ENCODE measurements at regions not wholly inside any gene's neighbourhood (a gene's known extent, or its start where the extent isn't known, plus 50 kb on each side); places are given as distances from the start of the nearest gene placed in this dataset.
"Not testable (repeated sequence)": the region's sequence is repeated elsewhere in the genome, so short reads cannot be mapped to it uniquely, and the experiment has no call there.

GRCh38 chr4:33482773-33483172, 2761.5 kb downstream of the ARAP2 start:
- TF ChIP-seq, protein P1, sequence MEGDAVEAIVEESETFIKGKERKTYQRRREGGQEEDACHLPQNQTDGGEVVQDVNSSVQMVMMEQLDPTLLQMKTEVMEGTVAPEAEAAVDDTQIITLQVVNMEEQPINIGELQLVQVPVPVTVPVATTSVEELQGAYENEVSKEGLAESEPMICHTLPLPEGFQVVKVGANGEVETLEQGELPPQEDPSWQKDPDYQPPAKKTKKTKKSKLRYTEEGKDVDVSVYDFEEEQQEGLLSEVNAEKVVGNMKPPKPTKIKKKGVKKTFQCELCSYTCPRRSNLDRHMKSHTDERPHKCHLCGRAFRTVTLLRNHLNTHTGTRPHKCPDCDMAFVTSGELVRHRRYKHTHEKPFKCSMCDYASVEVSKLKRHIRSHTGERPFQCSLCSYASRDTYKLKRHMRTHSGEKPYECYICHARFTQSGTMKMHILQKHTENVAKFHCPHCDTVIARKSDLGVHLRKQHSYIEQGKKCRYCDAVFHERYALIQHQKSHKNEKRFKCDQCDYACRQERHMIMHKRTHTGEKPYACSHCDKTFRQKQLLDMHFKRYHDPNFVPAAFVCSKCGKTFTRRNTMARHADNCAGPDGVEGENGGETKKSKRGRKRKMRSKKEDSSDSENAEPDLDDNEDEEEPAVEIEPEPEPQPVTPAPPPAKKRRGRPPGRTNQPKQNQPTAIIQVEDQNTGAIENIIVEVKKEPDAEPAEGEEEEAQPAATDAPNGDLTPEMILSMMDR (IDR thresholded peaks at IDR 0.05) = no peak
- no peak for TF ChIP-seq POLR2A (IDR thresholded peaks at IDR 0.05)
- TF ChIP-seq EP300 (IDR thresholded peaks at IDR 0.05) = no peak
- WGBS, 2 donors = 79 to 88% methylated on average over 1 of the region's 1 CpG
- DNase-seq (ENCODE audit: low spot score in 2 of 2) = no peak
- H3K27ac ChIP-seq = no peak overlapping the region
- no peak overlapping the region for H3K4me3 ChIP-seq
- no peaks in the 10 kb centered on the region for H3K4me1 ChIP-seq
- H3K36me3 ChIP-seq = no peaks in the 10 kb centered on the region
- no peaks in the 10 kb centered on the region for H3K9me3 ChIP-seq
- H3K27me3 ChIP-seq = no peaks in the 10 kb centered on the region

DNA sequence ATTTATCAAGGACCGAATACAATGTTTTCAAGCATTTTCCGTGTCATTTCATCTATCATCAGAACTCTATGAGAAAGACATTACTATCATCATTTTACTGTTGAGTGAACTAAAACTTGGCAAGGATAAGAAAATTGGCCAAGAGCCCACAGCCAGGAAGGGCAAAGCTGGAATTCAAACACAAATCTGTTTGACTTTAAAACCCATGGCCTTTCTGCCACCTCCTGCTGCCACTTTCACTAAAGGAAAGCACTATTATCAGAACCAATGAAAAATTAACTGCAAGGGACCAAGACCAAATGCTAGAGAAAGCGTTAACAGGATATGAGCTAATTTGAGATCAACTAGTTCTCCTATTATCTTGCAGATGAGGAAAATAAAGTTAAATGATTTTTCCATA, 2759.2 kb downstream of the ARAP2 start:
- WGBS, 2 donors = 71 to 72% methylated on average over 3 of the region's 3 CpGs
- TF ChIP-seq POLR2A (IDR thresholded peaks at IDR 0.05) (no peak), EP300 (IDR thresholded peaks at IDR 0.05) (no peak)
- TF ChIP-seq, protein P1 (IDR thresholded peaks at IDR 0.05) = no peak
- H3K27me3 ChIP-seq = no peaks in the 10 kb centered on the region
- DNase-seq (ENCODE audit: low spot score in 2 of 2) = no peak
- H3K9me3 ChIP-seq = no peaks in the 10 kb centered on the region
- no peak overlapping the region for H3K4me3 ChIP-seq
- H3K27ac ChIP-seq = no peak overlapping the region
- H3K36me3 ChIP-seq = no peaks in the 10 kb centered on the region
- no peaks in the 10 kb centered on the region for H3K4me1 ChIP-seq

- Histone ChIP-seq H3K36me3 (no peaks in the 10 kb centered on the region), H3K27me3 (no peaks in the 10 kb centered on the region), H3K9me3 (no peaks in the 10 kb centered on the region), H3K27ac (no peak overlapping the region), H3K4me1 (no peaks in the 10 kb centered on the region), H3K4me3 (no peak overlapping the region)
- DNase-seq (ENCODE audit: low spot score in 2 of 2) = no peak
- TF ChIP-seq, protein P1 (IDR thresholded peaks at IDR 0.05) = no peak
- TF ChIP-seq EP300 (IDR thresholded peaks at IDR 0.05) = no peak
- TF ChIP-seq POLR2A (IDR thresholded peaks at IDR 0.05) = no peak
- 87 to 92% methylated on average over 2 of the region's 2 CpGs for WGBS, 2 donors
Observed at GRCh38 chr4:33493231-33493630, 2751.1 kb downstream of the ARAP2 start.

GRCh38 chr4:33494150-33494549, 2750.2 kb downstream of the ARAP2 start:
- H3K4me3 ChIP-seq = no peak overlapping the region
- TF ChIP-seq POLR2A (IDR thresholded peaks at IDR 0.05) = no peak
- TF ChIP-seq EP300 (IDR thresholded peaks at IDR 0.05) = no peak
- TF ChIP-seq, protein P1 (IDR thresholded peaks at IDR 0.05) = no peak
- no peak overlapping the region for H3K27ac ChIP-seq
- 75 to 76% methylated on average over 2 of the region's 2 CpGs for WGBS, 2 donors
- H3K36me3 ChIP-seq = no peaks in the 10 kb centered on the region
- no peaks in the 10 kb centered on the region for H3K27me3 ChIP-seq
- DNase-seq (ENCODE audit: low spot score in 2 of 2) = no peak
- no peaks in the 10 kb centered on the region for H3K9me3 ChIP-seq
- no peaks in the 10 kb centered on the region for H3K4me1 ChIP-seq

DNA sequence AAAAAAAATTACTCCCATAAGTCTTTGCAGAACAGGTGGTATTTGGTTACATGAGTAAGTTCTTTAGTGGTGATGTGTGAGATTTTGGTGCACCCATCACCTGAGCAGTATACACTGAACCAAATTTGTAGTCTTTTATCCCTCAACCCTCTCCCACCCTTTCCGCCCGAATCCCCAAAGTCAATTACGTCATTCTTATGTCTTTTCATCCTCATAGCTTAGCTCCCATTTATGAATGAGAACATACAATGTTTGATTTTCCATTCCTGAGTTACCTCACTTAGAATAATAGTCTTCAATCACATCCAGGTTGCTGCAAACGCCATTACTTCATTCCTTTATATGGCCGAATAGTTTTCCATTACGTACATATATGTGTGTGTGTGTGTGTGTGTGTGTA, 2742.7 kb downstream of the ARAP2 start:
- H3K4me3 ChIP-seq; DNase-seq (ENCODE audit: low spot score in 2 of 2); H3K36me3 ChIP-seq; H3K27me3 ChIP-seq; H3K27ac ChIP-seq; H3K4me1 ChIP-seq: not testable (repeated sequence)
- H3K9me3 ChIP-seq = peaks cover 0 to 27% (median 2%) of the 10 kb centered on the region in 4 donors
- WGBS, 2 donors = 93 to 94% methylated on average over 6 of the region's 6 CpGs

DNA sequence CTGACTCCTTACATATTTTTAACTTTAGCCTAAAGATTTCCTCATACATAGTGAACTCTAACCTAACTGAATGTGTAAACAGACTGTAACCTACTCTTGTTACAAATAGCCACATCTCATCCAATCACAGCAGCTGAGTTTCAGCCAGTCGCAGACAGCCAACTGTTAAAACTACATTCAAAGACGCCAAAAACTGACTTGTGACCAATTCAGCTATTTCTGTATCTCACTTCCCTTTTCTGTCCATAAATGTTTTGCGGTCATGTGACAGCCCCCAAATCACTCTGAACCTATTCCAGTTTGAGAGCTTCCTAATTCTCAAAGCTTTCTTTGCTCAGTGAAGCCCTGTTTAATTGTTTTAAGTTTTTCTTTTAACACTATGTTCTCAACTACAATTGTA, 2731.9 kb downstream of the ARAP2 start:
- no peaks in the 10 kb centered on the region for H3K27me3 ChIP-seq
- TF ChIP-seq POLR2A (IDR thresholded peaks at IDR 0.05) (no peak), EP300 (IDR thresholded peaks at IDR 0.05) (no peak)
- TF ChIP-seq, protein P1 (IDR thresholded peaks at IDR 0.05) = no peak
- no peak overlapping the region for H3K27ac ChIP-seq
- H3K4me3 ChIP-seq = no peak overlapping the region
- H3K4me1 ChIP-seq = no peaks in the 10 kb centered on the region
- no peaks in the 10 kb centered on the region for H3K36me3 ChIP-seq
- H3K9me3 ChIP-seq = peaks cover 0 to 9% (median 0%) of the 10 kb centered on the region in 4 donors
- peak in 1 of 2 donors; percentile 6 for DNase-seq (ENCODE audit: low spot score in 2 of 2)
- 68 to 77% methylated on average over 3 of the region's 3 CpGs for WGBS, 2 donors
